Hematopoietic multipotent progenitor cell treated with erythropoietin and hydrocortisone succinate and interleukin-3 and kit ligand, for 15 days (in vitro differentiated cells): ENCODE measurements at regions not wholly inside any gene's neighbourhood (a gene's known extent, or its start where the extent isn't known, plus 50 kb on each side); places are given as distances from the start of the nearest gene placed in this dataset.
"Not testable (repeated sequence)": the region's sequence is repeated elsewhere in the genome, so short reads cannot be mapped to it uniquely, and the experiment has no call there.

Experiments
- DNase-seq: peaks from one replicate; pipeline ENCODE4 v3.0.0-alpha.2; 2015; ENCODE audit warnings: low spot score

- DNase-seq, result no peak
Observed at GRCh38 chr19:28150129-28150528, 1062.8 kb downstream of the UQCRFS1 start.

GRCh38 chr19:28148554-28148953, 1064.4 kb downstream of the UQCRFS1 start:
- DNase-seq, result no peak

- DNase-seq, result no peak
Observed at GRCh38 chr19:28142258-28142657, 1070.7 kb downstream of the UQCRFS1 start.

GRCh38 chr19:28140201-28140600, 1072.8 kb downstream of the UQCRFS1 start:
- DNase-seq, result no peak

GRCh38 chr19:28137772-28138171, 1075.2 kb downstream of the UQCRFS1 start:
- DNase-seq, result no peak

DNA sequence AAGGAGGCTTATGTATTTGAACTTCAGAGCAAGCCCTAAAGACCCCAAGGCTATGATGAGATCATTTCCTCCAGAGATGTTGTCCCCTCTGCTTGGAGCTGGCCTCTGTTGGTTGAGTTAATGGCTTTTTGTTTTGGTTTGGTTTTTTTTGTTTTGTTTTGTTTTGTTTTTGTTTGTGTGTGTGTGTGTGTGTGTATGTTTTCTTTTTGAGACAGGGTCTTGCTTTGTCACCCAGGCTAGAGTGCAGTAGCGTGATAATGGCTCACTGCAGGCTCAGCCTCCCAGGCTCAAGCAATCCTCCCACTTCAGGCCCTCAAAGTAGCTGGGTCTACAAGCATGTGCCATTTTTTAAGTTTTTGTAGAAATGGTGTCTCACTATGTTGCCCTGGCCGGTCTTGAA, 1076.2 kb downstream of the UQCRFS1 start:
- DNase-seq, result no peak

DNA sequence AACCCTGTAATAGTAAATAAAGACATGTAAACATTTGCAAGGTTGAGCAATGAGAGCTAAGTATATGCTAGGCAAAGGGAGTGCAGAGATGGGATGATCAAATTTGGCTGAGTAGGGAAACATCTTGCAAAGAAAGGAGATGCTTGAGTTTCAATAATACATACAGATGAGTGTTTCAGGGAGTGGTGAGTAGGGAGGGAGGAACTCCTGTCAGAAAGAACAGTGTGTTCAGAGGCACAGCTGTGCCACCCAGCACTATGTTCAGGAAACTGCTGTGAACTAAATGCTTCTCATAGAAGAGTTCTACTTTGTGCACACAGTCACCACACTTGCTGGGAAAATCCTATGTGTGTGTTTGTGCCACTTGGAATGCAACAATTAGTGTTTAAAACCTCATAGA, 1077.1 kb downstream of the UQCRFS1 start:
- DNase-seq, result no peak

DNA sequence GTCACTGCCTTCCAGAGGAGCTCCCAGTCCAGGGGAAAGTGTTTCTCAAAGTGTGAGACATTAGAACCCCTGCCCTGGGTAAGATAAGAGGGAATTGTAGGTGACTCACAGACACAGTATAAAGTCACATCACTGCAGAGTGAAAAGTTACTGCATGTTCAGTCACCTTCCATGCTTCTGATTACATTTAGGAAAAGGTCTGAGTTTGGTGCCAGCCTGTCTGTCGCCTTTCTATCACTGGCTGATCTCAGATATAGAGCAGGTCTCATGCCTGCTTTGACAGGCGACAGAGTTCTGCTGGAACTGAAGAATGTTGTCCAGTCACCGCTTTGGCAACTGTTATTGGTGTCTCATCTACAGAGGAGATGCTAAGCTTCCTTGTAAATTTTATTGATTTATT, 1078.6 kb downstream of the UQCRFS1 start:
- no peak for DNase-seq

DNA sequence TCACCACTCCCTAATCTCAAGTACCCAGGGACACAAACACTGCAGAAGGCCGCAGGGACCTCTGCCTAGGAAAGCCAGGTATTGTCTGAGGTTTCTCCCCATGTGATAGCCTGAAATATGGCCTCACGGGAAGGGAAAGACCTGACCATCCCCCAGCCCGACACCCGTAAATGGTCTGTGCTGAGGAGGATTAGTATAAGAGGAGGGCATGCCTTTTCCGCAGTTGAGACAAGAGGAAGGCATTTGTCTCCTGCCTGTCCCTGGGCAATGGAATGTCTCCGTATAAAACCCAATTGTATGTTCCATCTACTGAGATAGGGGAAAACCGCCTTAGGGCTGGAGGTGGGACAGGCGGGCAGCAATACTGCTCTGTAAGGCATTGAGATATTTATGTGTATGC, 1082.1 kb downstream of the UQCRFS1 start:
- not testable (repeated sequence) for DNase-seq

DNA sequence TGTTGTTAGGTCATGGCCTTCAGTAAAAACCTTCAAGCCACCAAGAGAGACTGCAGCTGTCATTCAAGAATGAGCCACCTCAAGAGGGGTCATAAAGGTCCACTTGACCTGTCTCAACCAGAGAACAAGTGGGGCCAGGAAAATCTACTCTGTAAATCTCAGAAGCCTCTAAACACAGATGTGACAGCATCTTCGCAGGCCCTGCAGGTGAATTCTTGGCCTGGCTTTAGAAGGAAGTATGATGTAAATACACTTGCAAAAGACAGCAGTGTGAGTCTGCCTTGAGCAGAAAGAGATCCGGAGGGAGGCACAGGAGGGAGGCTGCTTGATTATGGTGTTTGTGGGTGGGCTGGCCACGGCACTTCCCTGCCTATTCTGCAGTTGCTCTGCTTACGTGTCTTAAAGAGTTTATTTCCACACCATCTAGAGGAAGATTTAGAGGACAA, 1082.9 kb downstream of the UQCRFS1 start:
- no peak for DNase-seq

- no peak for DNase-seq
Observed at GRCh38 chr19:28128341-28128740, 1084.6 kb downstream of the UQCRFS1 start.

DNA sequence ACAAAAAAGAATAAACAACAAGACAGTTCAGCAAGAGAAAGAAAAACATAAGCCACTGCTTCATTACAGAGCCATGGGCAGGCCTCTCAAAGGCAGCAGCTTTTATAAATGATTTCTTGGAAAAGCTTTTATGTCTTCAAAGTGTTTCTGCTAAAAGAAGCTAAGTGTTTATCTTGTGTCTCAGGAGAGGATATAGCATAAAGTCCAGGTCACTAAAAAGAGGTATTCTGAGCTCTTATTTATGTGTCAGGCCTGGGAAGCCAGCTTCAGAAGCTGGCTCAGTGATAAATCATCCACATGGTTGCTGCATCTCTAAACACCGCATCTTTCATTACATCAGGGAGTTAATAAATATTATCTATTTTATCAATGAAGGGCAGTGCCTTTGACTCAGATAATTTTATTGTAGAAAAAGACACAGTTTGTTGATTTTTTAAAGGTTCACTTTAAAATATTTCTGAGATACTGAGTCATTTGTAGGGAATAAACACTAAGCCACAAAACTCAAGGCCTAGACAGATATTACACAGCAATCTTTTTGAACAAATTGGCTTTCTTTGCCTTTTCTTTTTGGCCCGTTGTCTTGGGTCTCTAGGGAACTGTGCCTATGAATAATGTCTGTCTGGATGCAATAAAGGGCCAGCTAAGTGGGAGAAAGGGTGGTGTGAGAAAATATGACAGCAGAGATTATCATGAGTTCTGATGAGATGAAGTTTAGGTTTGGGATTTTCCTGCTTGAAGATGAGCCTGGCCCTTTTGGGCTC, 1086.6 kb downstream of the UQCRFS1 start:
- no peak for DNase-seq

DNA sequence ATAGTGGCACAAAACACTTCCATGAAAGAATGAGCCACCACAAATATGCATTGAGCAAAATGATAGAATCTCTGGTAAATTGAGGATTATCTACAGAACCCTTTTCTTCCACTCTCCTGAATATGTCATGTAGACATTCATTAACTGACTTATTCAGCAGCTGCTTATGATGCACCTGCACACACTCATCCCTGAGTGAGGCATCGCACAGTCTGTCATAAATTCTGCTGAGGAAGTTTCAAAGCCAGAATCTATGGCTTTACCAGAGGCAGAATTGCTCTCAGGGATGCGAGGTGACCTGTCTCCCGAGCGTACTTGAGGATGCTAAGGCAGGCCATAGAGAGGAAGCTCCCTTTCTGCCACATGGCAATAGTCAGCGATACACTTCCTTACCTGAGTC, 1090.2 kb downstream of the UQCRFS1 start:
- no peak for DNase-seq

GRCh38 chr19:28118235-28118634, 1094.7 kb downstream of the UQCRFS1 start:
- DNase-seq, result no peak

DNA sequence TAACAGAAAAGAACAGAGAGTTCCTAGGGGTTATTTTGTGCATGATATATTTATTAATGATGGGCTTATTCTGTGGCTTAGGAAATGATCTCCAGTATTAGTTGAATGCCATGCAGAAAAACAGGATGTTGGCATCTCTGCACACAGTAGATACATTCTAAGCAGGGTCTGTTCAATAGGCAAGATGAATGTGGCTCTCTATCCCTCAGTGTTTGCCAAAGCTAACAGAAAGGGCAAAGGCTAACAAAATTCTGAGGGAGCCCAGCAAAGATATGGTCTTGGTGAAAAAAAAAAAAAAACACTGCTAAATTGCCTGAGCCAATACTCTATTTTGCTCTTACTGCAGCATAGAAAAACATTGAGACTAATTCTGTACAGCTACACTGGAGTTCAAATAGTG, 1095.8 kb downstream of the UQCRFS1 start:
- DNase-seq, result no peak

DNA sequence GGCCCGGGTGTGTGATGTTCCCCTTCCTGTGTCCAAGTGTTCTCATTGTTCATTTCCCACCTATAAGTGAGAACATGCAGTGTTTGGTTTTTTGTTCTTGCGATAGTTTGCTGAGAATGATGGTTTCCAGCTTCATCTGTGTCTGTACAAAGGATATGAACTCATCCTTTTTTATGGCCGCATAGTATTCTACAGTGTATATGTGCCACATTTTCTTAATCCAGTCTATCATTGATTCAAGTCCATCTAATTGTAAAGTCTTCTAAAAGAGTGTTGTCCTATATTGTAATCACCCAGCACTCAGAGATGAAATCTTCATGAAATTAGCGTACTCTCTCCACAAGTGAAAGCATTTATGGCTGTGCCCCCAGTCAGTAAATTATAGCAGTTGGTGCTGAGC, 1096.6 kb downstream of the UQCRFS1 start:
- not testable (repeated sequence) for DNase-seq

GRCh38 chr19:28103921-28104320, 1109.0 kb downstream of the UQCRFS1 start:
- DNase-seq, result no peak

GRCh38 chr19:28084659-28085157, 1128.2 kb downstream of the UQCRFS1 start:
- not testable (repeated sequence) for DNase-seq

DNA sequence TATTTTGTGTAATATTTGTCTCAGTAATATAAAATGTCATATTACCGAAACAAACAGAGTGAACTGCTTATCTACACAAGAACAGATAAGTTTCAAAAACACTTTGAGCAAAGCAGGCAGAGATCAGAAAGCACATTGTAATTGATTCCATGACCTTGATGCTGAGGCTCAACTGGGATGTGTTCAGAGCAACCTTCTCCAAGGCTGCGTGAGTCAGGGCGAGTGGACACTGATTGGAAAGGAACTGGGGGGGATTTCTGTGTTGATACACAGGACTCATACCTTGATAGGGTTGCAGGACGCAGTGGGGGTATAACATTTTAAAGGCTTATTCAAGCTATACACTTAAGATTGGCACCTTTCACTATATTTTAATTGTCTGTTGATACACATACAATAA, 1136.3 kb downstream of the UQCRFS1 start:
- no peak for DNase-seq

GRCh38 chr19:28075229-28075628, 1137.7 kb downstream of the UQCRFS1 start:
- DNase-seq, result no peak

DNA sequence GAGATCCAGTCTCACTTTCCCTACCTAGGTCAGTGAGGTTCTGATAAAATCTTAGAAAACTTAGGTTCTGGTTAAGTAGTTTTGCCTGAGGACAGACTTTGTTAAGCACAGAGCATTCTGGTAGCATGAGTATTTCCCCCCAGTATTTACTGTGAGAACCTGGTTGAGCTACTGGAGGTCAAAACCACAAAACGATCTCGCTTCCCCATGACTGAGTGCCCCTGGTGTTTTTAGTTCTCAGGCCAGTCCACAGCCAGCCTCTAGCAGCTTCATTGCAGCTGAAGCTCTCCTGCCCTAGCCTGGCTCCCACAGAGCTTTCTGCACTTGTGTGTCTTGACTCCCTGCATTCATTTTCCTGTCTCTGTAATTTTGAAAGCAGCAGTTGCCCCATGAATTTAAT, 1138.2 kb downstream of the UQCRFS1 start:
- DNase-seq, result no peak

- DNase-seq, result no peak
Observed at GRCh38 chr19:28067882-28068281, 1145.1 kb downstream of the UQCRFS1 start.

DNA sequence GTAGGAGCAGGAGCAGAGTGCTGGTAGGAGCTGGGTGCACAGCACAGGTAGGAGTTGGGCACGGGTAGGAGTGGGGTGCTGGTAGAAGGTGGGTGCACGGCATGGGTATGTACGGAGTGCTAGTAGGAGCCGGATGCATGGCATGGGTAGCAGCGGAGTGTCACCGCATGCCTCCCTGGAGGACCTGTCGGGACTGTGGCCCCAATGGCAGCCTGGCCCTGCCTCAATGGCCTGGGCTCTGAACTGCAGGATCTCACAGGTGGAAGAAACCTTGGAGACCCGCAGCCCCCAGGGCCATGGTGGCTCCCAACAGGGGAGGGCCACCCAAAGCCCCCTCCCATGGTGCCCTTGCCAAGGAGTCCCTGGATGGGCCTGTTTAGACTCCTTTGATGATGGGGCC, 1146.0 kb downstream of the UQCRFS1 start:
- DNase-seq, result no peak

- DNase-seq, result no peak
Observed at GRCh38 chr19:28066161-28066560, 1146.8 kb downstream of the UQCRFS1 start.
